ENCODE measurements at regions not wholly inside any gene's neighbourhood (a gene's known extent, or its start where the extent isn't known, plus 50 kb on each side); places are given as distances from the start of the nearest gene placed in this dataset.

- Histone ChIP-seq H3K4me2 (ENCODE audit: low read depth, low read length) (no peak overlapping the region), H3K79me2 (ENCODE audit: insufficient read depth, low read length) (no peaks in the 10 kb centered on the region), H3K4me3 (replicated peaks in 1 of 3; ENCODE audit: insufficient read depth in 1 of 3, low read depth in 2 of 3, low read length in 3 of 3) (no peak overlapping the region), H3K9me3 (ENCODE audit: low read length) (peaks cover 7% of the 10 kb centered on the region; the same call in 1 of the 2 replicates), H3K27me3 (ENCODE audit: control insufficient read depth in 1 of 2, insufficient read depth in 2 of 2, low read length in 2 of 2) (no peaks in the 10 kb centered on the region), H4K20me1 (ENCODE audit: insufficient read depth, low read length) (no peaks in the 10 kb centered on the region), H2AFZ (ENCODE audit: low read length) (no peak overlapping the region), H3K4me1 (ENCODE audit: insufficient read depth, low read length) (no peaks in the 10 kb centered on the region), H3K36me3 (replicated peaks in 1 of 2; ENCODE audit: control insufficient read depth in 1 of 2, insufficient read depth in 2 of 2, low read length in 2 of 2) (no peaks in the 10 kb centered on the region), H3K27ac (ENCODE audit: extremely low read length, insufficient read depth, low read length) (no peak overlapping the region), H3K9ac (ENCODE audit: insufficient read depth, low read depth, low read length) (no peak overlapping the region)
- 0% methylated on average over 2 of the region's 2 CpGs for WGBS (ENCODE audit: low lambda C conversion rate)
- CTCF ChIA-PET (ENCODE audit: low intra/inter-chr PET ratio, low total read pairs) = no interaction called here
- in situ Hi-C loops (cut with HindIII; ENCODE audit: extremely low pct_ligation_motif_present, low pct_unique_long_range_greater_than_20kb) (no loop called here), intact Hi-C loops (cut with micrococcal nuclease; ENCODE audit: unreplicated experiment) (no loop called here)
- FAIRE-seq = no peak
- POLR2A ChIA-PET = no interaction called here
- TF ChIP-seq ZNF740 (CRISPR knock-in tag; IDR thresholded peaks at IDR 0.05) (no peak), DMTF1 (CRISPR knock-in tag; IDR thresholded peaks at IDR 0.05) (no peak), ZBTB7B (CRISPR knock-in tag; IDR thresholded peaks at IDR 0.05) (no peak), SAFB2 (CRISPR knock-in tag; IDR thresholded peaks at IDR 0.05; ENCODE audit: borderline replicate concordance, low read depth) (no peak), CENPBD1 (CRISPR knock-in tag; IDR thresholded peaks at IDR 0.05; ENCODE audit: borderline replicate concordance, low read depth) (no peak), ZNF333 (CRISPR knock-in tag; IDR thresholded peaks at IDR 0.05; ENCODE audit: borderline replicate concordance) (no peak), AGO1 (IDR thresholded peaks at IDR 0.05; ENCODE audit: low read depth, low read length, poor library complexity, severe bottlenecking) (no peak)
- BruUV-seq (replicated peaks) = no TSS peak
- no peak for ATAC-seq
- DNase-seq (ENCODE audit: low spot score) = no peak
Measured at GRCh38 chr11:103703437-103703836, 333.0 kb upstream of the DDI1 start.

All from HepG2 (cell line).